GM12873 (cell line): ENCODE measurements at regions not wholly inside any gene's neighbourhood (a gene's known extent, or its start where the extent isn't known, plus 50 kb on each side); places are given as distances from the start of the nearest gene placed in this dataset.

ENCODE experiments used
- TF ChIP-seq, protein P1 (sequence below): IDR thresholded peaks from 2 replicates; pipeline ENCODE4 v1.5.1; 2012; ENCODE audit warnings: low read depth, mild to moderate bottlenecking, moderate library complexity, low read length, control low read depth; ENCODE audit not compliant: insufficient read depth; ENCODE audit errors: missing control alignments

DNA sequence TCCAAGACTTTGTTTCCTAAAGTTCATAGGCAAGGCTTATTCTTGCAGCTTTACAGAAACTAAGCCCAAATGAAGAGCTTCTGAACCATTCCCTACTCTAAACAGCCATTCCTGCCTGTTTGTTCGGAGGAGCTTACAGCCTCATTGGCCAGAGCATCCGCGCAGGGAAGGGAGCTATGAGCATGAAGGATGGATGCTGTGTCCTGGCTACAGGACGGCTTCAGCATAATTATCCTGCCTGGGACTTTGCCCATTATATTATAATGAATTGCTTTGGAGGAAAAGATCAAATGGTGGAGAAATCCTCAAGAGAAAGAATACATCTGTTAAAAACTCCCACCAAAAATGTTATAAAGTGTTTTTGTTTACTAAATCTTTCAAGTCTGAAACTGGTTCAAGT is 378.2 kb upstream of the BTBD3 start:
- TF ChIP-seq, protein P1, sequence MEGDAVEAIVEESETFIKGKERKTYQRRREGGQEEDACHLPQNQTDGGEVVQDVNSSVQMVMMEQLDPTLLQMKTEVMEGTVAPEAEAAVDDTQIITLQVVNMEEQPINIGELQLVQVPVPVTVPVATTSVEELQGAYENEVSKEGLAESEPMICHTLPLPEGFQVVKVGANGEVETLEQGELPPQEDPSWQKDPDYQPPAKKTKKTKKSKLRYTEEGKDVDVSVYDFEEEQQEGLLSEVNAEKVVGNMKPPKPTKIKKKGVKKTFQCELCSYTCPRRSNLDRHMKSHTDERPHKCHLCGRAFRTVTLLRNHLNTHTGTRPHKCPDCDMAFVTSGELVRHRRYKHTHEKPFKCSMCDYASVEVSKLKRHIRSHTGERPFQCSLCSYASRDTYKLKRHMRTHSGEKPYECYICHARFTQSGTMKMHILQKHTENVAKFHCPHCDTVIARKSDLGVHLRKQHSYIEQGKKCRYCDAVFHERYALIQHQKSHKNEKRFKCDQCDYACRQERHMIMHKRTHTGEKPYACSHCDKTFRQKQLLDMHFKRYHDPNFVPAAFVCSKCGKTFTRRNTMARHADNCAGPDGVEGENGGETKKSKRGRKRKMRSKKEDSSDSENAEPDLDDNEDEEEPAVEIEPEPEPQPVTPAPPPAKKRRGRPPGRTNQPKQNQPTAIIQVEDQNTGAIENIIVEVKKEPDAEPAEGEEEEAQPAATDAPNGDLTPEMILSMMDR = no peak

DNA sequence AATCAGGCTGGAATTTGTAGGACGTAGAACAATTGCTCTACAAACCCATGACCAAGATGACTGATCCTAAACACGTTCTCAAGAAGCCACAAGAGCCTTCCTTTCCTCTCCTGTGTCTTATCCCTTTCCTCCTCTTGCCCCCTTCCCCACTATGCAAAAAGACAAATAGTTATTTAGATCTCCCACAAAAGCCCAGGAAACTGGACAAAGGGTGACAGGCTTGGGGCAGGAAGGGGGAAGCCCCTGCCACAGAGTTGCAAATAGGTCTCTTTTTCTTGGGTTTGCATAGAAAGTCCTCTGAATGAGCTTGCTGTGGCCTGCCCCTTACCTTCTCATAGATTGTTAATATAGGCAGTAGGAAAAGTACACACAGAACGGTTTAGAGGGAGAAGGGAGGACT is 377.1 kb upstream of the BTBD3 start:
- TF ChIP-seq, protein P1 = no peak

- TF ChIP-seq, protein P1 = no peak
Observed at GRCh38 chr20:11542645-11543044, 375.0 kb upstream of the BTBD3 start.

DNA sequence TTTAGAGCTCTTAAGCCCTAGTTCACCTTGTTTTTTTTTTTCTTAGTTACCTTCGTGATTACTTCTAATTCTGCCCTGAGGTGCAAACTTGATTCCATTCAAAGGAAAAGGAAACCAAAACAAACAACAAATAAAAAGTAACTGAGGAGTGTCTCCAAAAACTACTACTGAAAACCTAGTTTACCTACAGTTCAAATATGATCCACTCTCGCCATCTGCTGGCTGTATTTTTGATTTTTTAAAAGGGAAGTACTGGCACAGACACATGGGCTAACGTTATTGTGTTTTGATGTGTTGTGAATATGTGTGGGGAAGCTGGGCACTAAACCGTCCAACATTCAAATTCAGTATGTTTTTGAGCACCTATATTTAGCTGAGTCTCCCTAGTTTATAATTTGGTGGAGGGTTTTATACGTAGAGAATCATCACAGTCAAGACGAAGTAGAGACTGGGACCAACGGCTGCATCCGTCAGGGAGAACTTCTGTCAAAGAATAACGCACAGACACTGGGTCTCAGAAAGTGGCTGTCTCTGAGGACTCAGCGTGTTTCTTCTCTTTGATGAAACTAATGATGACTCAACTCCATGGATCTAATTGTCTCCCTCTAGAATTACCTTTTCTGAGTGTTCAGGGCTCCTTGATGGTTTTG is 373.5 kb upstream of the BTBD3 start:
- TF ChIP-seq, protein P1 = peak; percentile 43

DNA sequence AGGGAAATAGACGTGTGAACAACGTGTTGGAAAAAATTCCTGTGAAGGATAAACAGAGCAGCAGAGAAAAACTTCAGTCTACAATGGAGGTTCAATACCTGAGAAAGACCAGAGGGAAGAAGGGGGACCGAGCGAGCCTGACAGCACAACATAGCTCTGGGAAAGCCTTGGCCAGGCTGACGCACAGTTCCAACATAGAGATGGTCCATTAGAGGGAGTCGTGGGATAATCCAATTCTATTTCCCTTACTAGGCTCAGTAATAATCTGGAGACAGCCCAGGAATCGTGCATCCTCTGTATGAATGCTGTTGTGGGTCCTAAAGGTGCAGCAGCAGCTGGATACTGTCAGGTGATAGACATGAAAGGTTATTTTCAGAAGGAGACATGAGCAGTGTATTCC is 370.8 kb upstream of the BTBD3 start:
- TF ChIP-seq, protein P1 = no peak

- TF ChIP-seq, protein P1 = no peak
Observed at GRCh38 chr20:11549172-11550103, 368.3 kb upstream of the BTBD3 start.

DNA sequence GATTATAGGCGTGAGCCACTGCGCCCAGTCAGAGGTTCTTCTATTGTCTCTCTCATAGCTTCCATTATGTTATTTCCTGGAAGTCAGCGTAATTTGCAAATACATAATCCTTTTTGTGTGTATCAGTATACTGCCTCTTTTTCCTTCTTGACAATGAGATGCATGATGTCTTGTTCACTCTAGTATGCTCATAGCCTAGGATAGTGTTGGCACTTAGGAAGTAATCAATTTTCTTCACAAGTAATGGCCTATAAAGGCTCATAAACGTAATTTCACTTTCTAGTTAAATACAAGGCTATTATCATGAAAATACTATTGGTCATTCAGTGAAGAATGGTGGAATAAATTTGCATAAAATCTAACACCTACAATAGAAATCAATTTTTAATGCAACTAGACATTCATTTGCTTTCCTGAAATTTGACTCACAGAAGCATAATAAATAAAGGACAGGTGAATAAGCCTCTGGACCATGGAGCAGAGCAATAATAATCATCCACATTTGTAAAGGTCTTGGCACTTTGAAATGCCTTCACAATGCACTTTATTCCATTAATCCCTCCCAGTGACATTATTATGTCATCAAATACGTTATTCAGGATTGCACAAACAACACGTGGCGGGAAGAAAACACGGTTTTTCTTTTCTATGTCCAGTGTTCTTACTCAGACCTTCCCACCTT is 366.9 kb upstream of the BTBD3 start:
- TF ChIP-seq, protein P1 = no peak
